HepG2 (cell line): ENCODE measurements at regions not wholly inside any gene's neighbourhood (a gene's known extent, or its start where the extent isn't known, plus 50 kb on each side); places are given as distances from the start of the nearest gene placed in this dataset.

Source experiments
- ERF ChIP-seq: IDR thresholded peaks from 2 replicates; pipeline ENCODE4 v1.6.1; 2018; ENCODE audit warnings: missing biosample characterization, missing genetic modification reagents
- HMG20B ChIP-seq: conservative IDR thresholded peaks from 2 replicates; pipeline ENCODE4 v1.6.1; 2016; ENCODE audit warnings: missing genetic modification reagents, missing compliant biosample characterization
- MYPOP ChIP-seq: sonication (generic); formaldehyde crosslinking; IDR thresholded peaks from 2 replicates; pipeline ENCODE4 v1.8.1; 2023; ENCODE audit warnings: mild to moderate bottlenecking, moderate library complexity, missing genetic modification reagents
- MZF1 ChIP-seq: sonication (generic); formaldehyde crosslinking; IDR thresholded peaks from 2 replicates; pipeline ENCODE4 v1.8.1; 2023; ENCODE audit warnings: mild to moderate bottlenecking, missing genetic modification reagents, borderline replicate concordance
- TF ChIP-seq, protein P1 (sequence below): sonication (generic); formaldehyde crosslinking; IDR thresholded peaks from one replicate; pipeline ENCODE4 v1.5.1; 2020; ENCODE audit warnings: mild to moderate bottlenecking, missing genetic modification reagents; ENCODE audit errors: not compliant biosample characterization

GRCh38 chr9:73845539-73845938 lies 651.6 kb upstream of the RORB start (continued):
- TF ChIP-seq, protein P1, sequence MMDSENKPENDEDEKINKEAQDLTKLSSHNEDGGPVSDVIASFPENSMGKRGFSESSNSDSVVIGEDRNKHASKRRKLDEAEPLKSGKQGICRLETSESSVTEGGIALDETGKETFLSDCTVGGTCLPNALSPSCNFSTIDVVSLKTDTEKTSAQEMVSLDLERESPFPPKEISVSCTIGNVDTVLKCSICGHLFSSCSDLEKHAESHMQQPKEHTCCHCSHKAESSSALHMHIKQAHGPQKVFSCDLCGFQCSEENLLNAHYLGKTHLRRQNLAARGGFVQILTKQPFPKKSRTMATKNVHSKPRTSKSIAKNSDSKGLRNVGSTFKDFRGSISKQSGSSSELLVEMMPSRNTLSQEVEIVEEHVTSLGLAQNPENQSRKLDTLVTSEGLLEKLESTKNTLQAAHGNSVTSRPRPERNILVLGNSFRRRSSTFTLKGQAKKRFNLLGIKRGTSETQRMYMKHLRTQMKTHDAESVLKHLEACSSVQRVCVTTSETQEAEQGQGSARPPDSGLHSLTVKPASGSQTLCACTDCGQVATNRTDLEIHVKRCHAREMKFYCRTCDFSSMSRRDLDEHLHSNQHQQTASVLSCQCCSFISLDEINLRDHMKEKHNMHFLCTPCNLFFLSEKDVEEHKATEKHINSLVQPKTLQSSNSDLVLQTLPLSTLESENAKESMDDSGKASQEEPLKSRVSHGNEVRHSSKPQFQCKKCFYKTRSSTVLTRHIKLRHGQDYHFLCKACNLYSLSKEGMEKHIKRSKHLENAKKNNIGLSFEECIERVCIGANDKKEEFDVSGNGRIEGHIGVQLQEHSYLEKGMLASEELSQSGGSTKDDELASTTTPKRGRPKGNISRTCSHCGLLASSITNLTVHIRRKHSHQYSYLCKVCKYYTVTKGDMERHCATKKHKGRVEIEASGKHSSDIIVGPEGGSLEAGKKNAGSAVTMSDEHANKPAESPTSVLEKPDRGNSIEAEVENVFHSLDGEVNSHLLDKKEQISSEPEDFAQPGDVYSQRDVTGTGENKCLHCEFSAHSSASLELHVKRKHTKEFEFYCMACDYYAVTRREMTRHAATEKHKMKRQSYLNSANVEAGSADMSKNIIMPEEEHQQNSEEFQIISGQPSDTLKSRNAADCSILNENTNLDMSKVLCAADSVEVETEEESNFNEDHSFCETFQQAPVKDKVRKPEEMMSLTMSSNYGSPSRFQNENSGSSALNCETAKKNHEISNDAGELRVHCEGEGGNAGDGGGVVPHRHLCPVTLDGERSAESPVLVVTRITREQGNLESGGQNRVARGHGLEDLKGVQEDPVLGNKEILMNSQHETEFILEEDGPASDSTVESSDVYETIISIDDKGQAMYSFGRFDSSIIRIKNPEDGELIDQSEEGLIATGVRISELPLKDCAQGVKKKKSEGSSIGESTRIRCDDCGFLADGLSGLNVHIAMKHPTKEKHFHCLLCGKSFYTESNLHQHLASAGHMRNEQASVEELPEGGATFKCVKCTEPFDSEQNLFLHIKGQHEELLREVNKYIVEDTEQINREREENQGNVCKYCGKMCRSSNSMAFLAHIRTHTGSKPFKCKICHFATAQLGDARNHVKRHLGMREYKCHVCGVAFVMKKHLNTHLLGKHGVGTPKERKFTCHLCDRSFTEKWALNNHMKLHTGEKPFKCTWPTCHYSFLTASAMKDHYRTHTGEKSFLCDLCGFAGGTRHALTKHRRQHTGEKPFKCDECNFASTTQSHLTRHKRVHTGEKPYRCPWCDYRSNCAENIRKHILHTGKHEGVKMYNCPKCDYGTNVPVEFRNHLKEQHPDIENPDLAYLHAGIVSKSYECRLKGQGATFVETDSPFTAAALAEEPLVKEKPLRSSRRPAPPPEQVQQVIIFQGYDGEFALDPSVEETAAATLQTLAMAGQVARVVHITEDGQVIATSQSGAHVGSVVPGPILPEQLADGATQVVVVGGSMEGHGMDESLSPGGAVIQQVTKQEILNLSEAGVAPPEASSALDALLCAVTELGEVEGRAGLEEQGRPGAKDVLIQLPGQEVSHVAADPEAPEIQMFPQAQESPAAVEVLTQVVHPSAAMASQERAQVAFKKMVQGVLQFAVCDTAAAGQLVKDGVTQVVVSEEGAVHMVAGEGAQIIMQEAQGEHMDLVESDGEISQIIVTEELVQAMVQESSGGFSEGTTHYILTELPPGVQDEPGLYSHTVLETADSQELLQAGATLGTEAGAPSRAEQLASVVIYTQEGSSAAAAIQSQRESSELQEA (CRISPR knock-in tag) = no peak
- TF ChIP-seq MYPOP (CRISPR knock-in tag) (no peak), ERF (CRISPR knock-in tag) (no peak), HMG20B (CRISPR knock-in tag) (no peak), MZF1 (CRISPR knock-in tag) (no peak)
